ENCODE measurements at regions not wholly inside any gene's neighbourhood (a gene's known extent, or its start where the extent isn't known, plus 50 kb on each side); places are given as distances from the start of the nearest gene placed in this dataset.
A peak's percentile ranks its signal among the peaks of the same experiment; 100 is the strongest.

GRCh38 chr1:103190766-103191165 lies 82.4 kb upstream of the COL11A1 start:
- H3K4me3 Mint-ChIP-seq: no peak overlapping the region
- no peaks in the 10 kb centered on the region for H3K4me1 Mint-ChIP-seq
- no peaks in the 10 kb centered on the region for H3K27me3 Mint-ChIP-seq
- peaks cover 0 to 4% (median 2%) of the 10 kb centered on the region in 3 donors for H3K9me3 Mint-ChIP-seq
- no peaks in the 10 kb centered on the region for H3K36me3 Mint-ChIP-seq
- no peak overlapping the region for H3K27ac Mint-ChIP-seq

GRCh38 chr1:103187673-103188072 lies 79.4 kb upstream of the COL11A1 start:
- H3K9me3 Mint-ChIP-seq: peaks cover 0 to 11% (median 6%) of the 10 kb centered on the region in 3 donors
- no peaks in the 10 kb centered on the region for H3K4me1 Mint-ChIP-seq
- no peaks in the 10 kb centered on the region for H3K36me3 Mint-ChIP-seq
- no peak overlapping the region for H3K27ac Mint-ChIP-seq
- no peak overlapping the region for H3K4me3 Mint-ChIP-seq
- H3K27me3 Mint-ChIP-seq: no peaks in the 10 kb centered on the region

- Mint-ChIP-seq H3K4me3 (no peak overlapping the region), H3K27ac (no peak overlapping the region), H3K4me1 (no peaks in the 10 kb centered on the region), H3K36me3 (no peaks in the 10 kb centered on the region), H3K9me3 (peaks cover 0 to 7% (median 4%) of the 10 kb centered on the region in 3 donors), H3K27me3 (no peaks in the 10 kb centered on the region)
Observed at GRCh38 chr1:103180660-103181059, 72.3 kb upstream of the COL11A1 start.

- H3K27me3 Mint-ChIP-seq: no peaks in the 10 kb centered on the region
- no peaks in the 10 kb centered on the region for H3K36me3 Mint-ChIP-seq
- H3K4me3 Mint-ChIP-seq: no peak overlapping the region
- peaks cover 0 to 2% (median 0%) of the 10 kb centered on the region in 3 donors for H3K9me3 Mint-ChIP-seq
- H3K4me1 Mint-ChIP-seq: no peaks in the 10 kb centered on the region
- H3K27ac Mint-ChIP-seq: peak overlapping the region in 1 of 3 donors; percentile 13
Observed at GRCh38 chr1:103177108-103177775, 68.9 kb upstream of the COL11A1 start.

- peaks cover 1% of the 10 kb centered on the region for H3K27me3 Mint-ChIP-seq
- no peaks in the 10 kb centered on the region for H3K4me1 Mint-ChIP-seq
- H3K36me3 Mint-ChIP-seq: no peaks in the 10 kb centered on the region
- H3K27ac Mint-ChIP-seq: no peak overlapping the region
- peaks cover 0 to 3% (median 0%) of the 10 kb centered on the region in 3 donors for H3K9me3 Mint-ChIP-seq
- H3K4me3 Mint-ChIP-seq: no peak overlapping the region
Observed at GRCh38 chr1:103171041-103171590, 62.8 kb upstream of the COL11A1 start.

- H3K36me3 Mint-ChIP-seq: no peaks in the 10 kb centered on the region
- H3K27me3 Mint-ChIP-seq: peaks cover 1% of the 10 kb centered on the region
- peaks cover 0 to 3% (median 2%) of the 10 kb centered on the region in 3 donors for H3K9me3 Mint-ChIP-seq
- H3K27ac Mint-ChIP-seq: no peak overlapping the region
- no peaks in the 10 kb centered on the region for H3K4me1 Mint-ChIP-seq
- no peak overlapping the region for H3K4me3 Mint-ChIP-seq
Observed at GRCh38 chr1:103170609-103171008, 62.3 kb upstream of the COL11A1 start.

GRCh38 chr1:103162360-103162759 lies 54.0 kb upstream of the COL11A1 start:
- peaks cover 2 to 3% (median 2%) of the 10 kb centered on the region in 3 donors for H3K9me3 Mint-ChIP-seq
- H3K36me3 Mint-ChIP-seq: no peaks in the 10 kb centered on the region
- no peaks in the 10 kb centered on the region for H3K27me3 Mint-ChIP-seq
- H3K4me1 Mint-ChIP-seq: no peaks in the 10 kb centered on the region
- H3K27ac Mint-ChIP-seq: no peak overlapping the region
- no peak overlapping the region for H3K4me3 Mint-ChIP-seq

GRCh38 chr1:103160281-103160680 lies 52.0 kb upstream of the COL11A1 start:
- Mint-ChIP-seq H3K9me3 (peaks cover 0 to 3% (median 0%) of the 10 kb centered on the region in 3 donors), H3K36me3 (no peaks in the 10 kb centered on the region), H3K27me3 (no peaks in the 10 kb centered on the region), H3K27ac (no peak overlapping the region), H3K4me1 (no peaks in the 10 kb centered on the region), H3K4me3 (no peak overlapping the region)
